ENCODE measurements at regions not wholly inside any gene's neighbourhood (a gene's known extent, or its start where the extent isn't known, plus 50 kb on each side); places are given as distances from the start of the nearest gene placed in this dataset.

GRCh38 chr4:29310252-29310651, 1409.9 kb upstream of the PCDH7 start:
- H3K4me3 ChIP-seq = no peak overlapping the region
- DNase-seq = no peak
- no peaks in the 10 kb centered on the region for H3K4me1 ChIP-seq
- H3K27me3 ChIP-seq = no peaks in the 10 kb centered on the region
- H3K9me3 ChIP-seq = no peaks in the 10 kb centered on the region
- no peaks in the 10 kb centered on the region for H3K36me3 ChIP-seq
- H3K27ac ChIP-seq = no peak overlapping the region
- TF ChIP-seq CTCF (IDR thresholded peaks at IDR 0.05) (no peak), POLR2A (IDR thresholded peaks at IDR 0.05) (no peak)

- Histone ChIP-seq H3K36me3 (no peaks in the 10 kb centered on the region), H3K9me3 (no peaks in the 10 kb centered on the region), H3K27ac (no peak overlapping the region), H3K4me3 (no peak overlapping the region), H3K4me1 (no peaks in the 10 kb centered on the region), H3K27me3 (no peaks in the 10 kb centered on the region)
- DNase-seq = no peak
- TF ChIP-seq POLR2A (IDR thresholded peaks at IDR 0.05) (no peak), CTCF (IDR thresholded peaks at IDR 0.05) (no peak)
These were observed 1408.9 kb upstream of the PCDH7 start for GRCh38 chr4:29311247-29311646.

- no peaks in the 10 kb centered on the region for H3K36me3 ChIP-seq
- no peaks in the 10 kb centered on the region for H3K4me1 ChIP-seq
- H3K27me3 ChIP-seq = no peaks in the 10 kb centered on the region
- no peak overlapping the region for H3K4me3 ChIP-seq
- H3K27ac ChIP-seq = no peak overlapping the region
- no peak for DNase-seq
- TF ChIP-seq CTCF (IDR thresholded peaks at IDR 0.05) = no peak
- no peak for TF ChIP-seq POLR2A (IDR thresholded peaks at IDR 0.05)
- H3K9me3 ChIP-seq = no peaks in the 10 kb centered on the region
These were observed 1400.4 kb upstream of the PCDH7 start for GRCh38 chr4:29319663-29320340.

- H3K4me3 ChIP-seq = no peak overlapping the region
- TF ChIP-seq POLR2A (IDR thresholded peaks at IDR 0.05) (no peak), CTCF (IDR thresholded peaks at IDR 0.05) (no peak)
- no peak for DNase-seq
These were observed 1399.1 kb upstream of the PCDH7 start for GRCh38 chr4:29320947-29321620.

GRCh38 chr4:29326004-29326403, 1394.2 kb upstream of the PCDH7 start:
- no peak overlapping the region for H3K27ac ChIP-seq
- H3K36me3 ChIP-seq = no peaks in the 10 kb centered on the region
- H3K4me3 ChIP-seq = no peak overlapping the region
- H3K9me3 ChIP-seq = no peaks in the 10 kb centered on the region
- H3K4me1 ChIP-seq = no peaks in the 10 kb centered on the region
- DNase-seq = no peak
- no peaks in the 10 kb centered on the region for H3K27me3 ChIP-seq
- TF ChIP-seq CTCF (IDR thresholded peaks at IDR 0.05) = no peak
- no peak for TF ChIP-seq POLR2A (IDR thresholded peaks at IDR 0.05)

More at GRCh38 chr4:29320947-29321620, 1399.1 kb upstream of the PCDH7 start:
- H3K27ac ChIP-seq = no peak overlapping the region
- H3K9me3 ChIP-seq = no peaks in the 10 kb centered on the region
- H3K27me3 ChIP-seq = no peaks in the 10 kb centered on the region
- H3K4me1 ChIP-seq = no peaks in the 10 kb centered on the region
- no peaks in the 10 kb centered on the region for H3K36me3 ChIP-seq
